Bronchial epithelial cell (primary cell): ENCODE measurements at regions not wholly inside any gene's neighbourhood (a gene's known extent, or its start where the extent isn't known, plus 50 kb on each side); places are given as distances from the start of the nearest gene placed in this dataset.
"Not testable (repeated sequence)": the region's sequence is repeated elsewhere in the genome, so short reads cannot be mapped to it uniquely, and the experiment has no call there.

ENCODE experiments used
- DNase-seq: peaks from one replicate; pipeline ENCODE4 v3.0.0-alpha.2; 2010; ENCODE audit warnings: low read depth
- FAIRE-seq: peaks from 2 replicates; lab custom pipeline; 2011; peaks lifted over from hg19 to GRCh38; lab: Jason Lieb, UNC
- H3K27me3 ChIP-seq: 2 replicates; pipeline ENCODE4 v1.5.1; 2011; ENCODE audit warnings: low read length; ENCODE audit not compliant: control insufficient read depth, insufficient read depth
- H3K36me3 ChIP-seq: 2 replicates; pipeline ENCODE4 v1.5.1; 2011; ENCODE audit warnings: low read length; ENCODE audit not compliant: control insufficient read depth, insufficient read depth
- H3K4me3 ChIP-seq: 2 replicates; pipeline ENCODE4 v1.5.1; 2011; ENCODE audit warnings: mild to moderate bottlenecking, low read depth, low read length, control low read depth
- CTCF ChIP-seq: IDR thresholded peaks from 2 replicates; pipeline ENCODE4 v1.5.1; 2011; ENCODE audit warnings: mild to moderate bottlenecking, moderate library complexity, low read length, control low read depth, inconsistent platforms; ENCODE audit not compliant: insufficient read depth, severe bottlenecking

GRCh38 chr1:89436856-89437255, 73.0 kb downstream of the GBP6 start:
- H3K36me3 ChIP-seq, result no peaks in the 10 kb centered on the region
- no peak for TF ChIP-seq CTCF
- FAIRE-seq (no peak), DNase-seq (no peak)
- H3K4me3 ChIP-seq, result no peak overlapping the region
- no peaks in the 10 kb centered on the region for H3K27me3 ChIP-seq

GRCh38 chr1:89438301-89438700, 74.4 kb downstream of the GBP6 start:
- H3K36me3 ChIP-seq, H3K27me3 ChIP-seq, DNase-seq, H3K4me3 ChIP-seq, FAIRE-seq: not testable (repeated sequence)

- DNase-seq (no peak), FAIRE-seq (no peak)
- TF ChIP-seq CTCF, result no peak
- no peaks in the 10 kb centered on the region for H3K36me3 ChIP-seq
- no peaks in the 10 kb centered on the region for H3K27me3 ChIP-seq
- H3K4me3 ChIP-seq, result no peak overlapping the region
Measured at GRCh38 chr1:89440911-89441310, 77.1 kb downstream of the GBP6 start.

GRCh38 chr1:89444791-89445190, 79.8 kb upstream of the LRRC8B start:
- no peak overlapping the region for H3K4me3 ChIP-seq
- no peaks in the 10 kb centered on the region for H3K36me3 ChIP-seq
- no peak for TF ChIP-seq CTCF
- H3K27me3 ChIP-seq, result no peaks in the 10 kb centered on the region
- no peak for FAIRE-seq
- peak; percentile 21 for DNase-seq

- H3K4me3 ChIP-seq, result no peak overlapping the region
- TF ChIP-seq CTCF, result no peak
- peak; percentile 82 for DNase-seq
- H3K36me3 ChIP-seq, result no peaks in the 10 kb centered on the region
- FAIRE-seq, result peak; percentile 13
- H3K27me3 ChIP-seq, result no peaks in the 10 kb centered on the region
Measured at GRCh38 chr1:89451011-89451410, 73.6 kb upstream of the LRRC8B start.

- no peak for TF ChIP-seq CTCF
- no peaks in the 10 kb centered on the region for H3K36me3 ChIP-seq
- H3K4me3 ChIP-seq, result no peak overlapping the region
- FAIRE-seq, result peak; percentile 13
- DNase-seq, result peak; percentile 96
- H3K27me3 ChIP-seq, result no peaks in the 10 kb centered on the region
Measured at GRCh38 chr1:89453123-89453972, 71.3 kb upstream of the LRRC8B start.
